Panc1 (cell line): ENCODE measurements at regions not wholly inside any gene's neighbourhood (a gene's known extent, or its start where the extent isn't known, plus 50 kb on each side); places are given as distances from the start of the nearest gene placed in this dataset.

Experiments used
- ATAC-seq: fragments of 200-7000 bp; cut with Tn5 transposase; 2 replicates; pipeline ENCODE4 v1.9.1; 2020; ENCODE audit warnings: mild to moderate bottlenecking, moderate library complexity
- BruUV-seq: library from RNA; stranded (reverse); fragments of 400-500 nt; replicated peaks from 2 replicates; lab custom pipeline; 2021; lab: Mats Ljungman, UMichigan
- CTCF ChIA-PET: fragments of 300-600 bp; sonication (Branson Sonifier 250); formaldehyde crosslinking; loops from one replicate; lab custom pipeline; 2022; ENCODE audit warnings: antibody characterized with exemption; lab: Charles Lee
- POLR2A ChIA-PET: fragments of 300-600 bp; sonication (Branson Sonifier 250); formaldehyde crosslinking; loops from one replicate; lab custom pipeline; 2022; ENCODE audit warnings: antibody characterized with exemption; lab: Charles Lee
- DNase-seq: peaks from one replicate; pipeline ENCODE4 v3.0.0-alpha.2; 2010; ENCODE audit warnings: low read depth, low spot score
- H3K27ac ChIP-seq: 2 replicates; pipeline ENCODE4 v1.5.1; 2011; ENCODE audit warnings: mild to moderate bottlenecking, low read length, inconsistent platforms
- H3K27me3 ChIP-seq: fragments of 200-500 bp; sonication (Bioruptor generic); 2 replicates; pipeline ENCODE4 v1.6.0; 2014; ENCODE audit warnings: low read length, inconsistent platforms; ENCODE audit not compliant: control insufficient read depth, insufficient read depth
- H3K36me3 ChIP-seq: fragments of 200-500 bp; sonication (Bioruptor generic); 2 replicates; pipeline ENCODE4 v1.5.1; 2014; ENCODE audit warnings: inconsistent platforms, mild to moderate bottlenecking, low read length, moderate library complexity; ENCODE audit not compliant: control insufficient read depth, insufficient read depth
- H3K4me1 ChIP-seq: 2 replicates; pipeline ENCODE4 v1.5.1; 2011; ENCODE audit warnings: inconsistent platforms, mild to moderate bottlenecking, low read length, moderate library complexity; ENCODE audit not compliant: control insufficient read depth, insufficient read depth
- H3K4me3 ChIP-seq, 2 experiments: 2 replicates each; pipeline ENCODE4 v1.5.1; 2011 to 2012; ENCODE audit warnings: low read depth in 2 of 2, low read length in 2 of 2, mild to moderate bottlenecking in 2 of 2, inconsistent platforms in 1 of 2, moderate library complexity in 1 of 2
- H3K9me3 ChIP-seq: fragments of 200-500 bp; sonication (Bioruptor generic); 2 replicates; pipeline ENCODE4 v1.5.1; 2014; ENCODE audit warnings: low read depth, mild to moderate bottlenecking, inconsistent platforms, low read length, moderate library complexity; ENCODE audit not compliant: control insufficient read depth, insufficient read depth
- CTCF ChIP-seq: fragments of 450-650 bp; IDR thresholded peaks from 2 replicates; pipeline ENCODE4 v1.5.1; 2017; ENCODE audit warnings: mild to moderate bottlenecking
- POLR2AphosphoS5 ChIP-seq: IDR thresholded peaks from 2 replicates; pipeline ENCODE4 v1.6.1; 2012; ENCODE audit warnings: mild to moderate bottlenecking, low read depth, low read length, moderate library complexity
- SIN3A ChIP-seq: IDR thresholded peaks from 2 replicates; pipeline ENCODE4 v1.6.1; 2012; ENCODE audit warnings: low read depth, mild to moderate bottlenecking, low read length, moderate library complexity, borderline replicate concordance; ENCODE audit not compliant: insufficient read depth
- TCF7L2 ChIP-seq: IDR thresholded peaks from 2 replicates; pipeline ENCODE4 v1.6.1; 2011; ENCODE audit warnings: mild to moderate bottlenecking, low read depth, low read length, inconsistent platforms
- in situ Hi-C: cut with HindIII; loops from 2 replicates; pipeline ENCODE4 v1.10.0; 2016; ENCODE audit warnings: low sequenced_read_pairs, low pct_unique_long_range_greater_than_20kb
- intact Hi-C: fragments of 100-400 bp; cut with micrococcal nuclease; formaldehyde crosslinking; loops from one replicate; pipeline ENCODE4 v1.10.0; 2022; ENCODE audit not compliant: unreplicated experiment
- TF ChIP-seq, protein P1 (sequence below), 2 experiments: IDR thresholded peaks; 2 replicates each; pipeline ENCODE4 v1.6.1; 2011 to 2012; ENCODE audit warnings: low read depth in 2 of 2, control low read depth in 1 of 2, low read length in 1 of 2, mild to moderate bottlenecking in 1 of 2, moderate library complexity in 1 of 2; ENCODE audit not compliant: insufficient read depth in 1 of 2

DNA sequence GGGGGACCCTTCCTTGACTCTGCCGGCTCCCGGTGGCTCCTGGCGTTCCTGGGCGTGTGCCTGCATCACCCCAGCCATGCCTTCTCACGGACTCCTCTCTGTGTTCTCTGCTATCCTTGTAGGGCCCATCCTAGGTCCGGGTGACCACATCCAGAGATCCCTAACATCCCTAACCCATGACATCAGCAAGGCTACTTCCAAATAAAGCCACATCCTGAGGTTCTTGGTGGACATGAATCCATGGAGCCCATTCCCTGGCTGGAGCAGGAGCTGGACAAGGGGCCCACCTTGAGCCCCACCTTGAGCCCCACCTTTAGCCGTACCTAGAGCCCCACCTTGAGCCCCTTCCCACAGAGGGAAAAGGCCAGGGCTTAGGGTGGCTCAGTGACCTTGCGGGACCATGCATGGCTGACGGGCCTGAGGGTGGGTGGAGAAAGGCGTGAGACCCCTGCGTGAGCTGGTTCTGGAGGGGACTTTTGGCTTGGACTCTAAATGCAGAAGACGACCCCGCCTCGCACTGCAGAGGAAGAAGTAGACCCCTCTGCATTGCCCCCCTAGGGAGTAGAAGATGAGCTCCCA, 58.5 kb upstream of the INPP5A start:
- ChIA-PET CTCF (interaction anchor here (0.5 kb wide), 1 partner anchor 23 kb away, joined by 4 read pairs; no protein-coding TSS in a partner anchor), POLR2A (no interaction called here)
- intact Hi-C loops: no loop called here
- H3K27me3 ChIP-seq: no peaks in the 10 kb centered on the region
- ATAC-seq (no peak), DNase-seq (no peak)
- no TSS peak for BruUV-seq
- TF ChIP-seq TCF7L2: no peak
- TF ChIP-seq SIN3A: no peak
- TF ChIP-seq CTCF: no peak
- no peak for TF ChIP-seq POLR2AphosphoS5
- TF ChIP-seq, protein P1, sequence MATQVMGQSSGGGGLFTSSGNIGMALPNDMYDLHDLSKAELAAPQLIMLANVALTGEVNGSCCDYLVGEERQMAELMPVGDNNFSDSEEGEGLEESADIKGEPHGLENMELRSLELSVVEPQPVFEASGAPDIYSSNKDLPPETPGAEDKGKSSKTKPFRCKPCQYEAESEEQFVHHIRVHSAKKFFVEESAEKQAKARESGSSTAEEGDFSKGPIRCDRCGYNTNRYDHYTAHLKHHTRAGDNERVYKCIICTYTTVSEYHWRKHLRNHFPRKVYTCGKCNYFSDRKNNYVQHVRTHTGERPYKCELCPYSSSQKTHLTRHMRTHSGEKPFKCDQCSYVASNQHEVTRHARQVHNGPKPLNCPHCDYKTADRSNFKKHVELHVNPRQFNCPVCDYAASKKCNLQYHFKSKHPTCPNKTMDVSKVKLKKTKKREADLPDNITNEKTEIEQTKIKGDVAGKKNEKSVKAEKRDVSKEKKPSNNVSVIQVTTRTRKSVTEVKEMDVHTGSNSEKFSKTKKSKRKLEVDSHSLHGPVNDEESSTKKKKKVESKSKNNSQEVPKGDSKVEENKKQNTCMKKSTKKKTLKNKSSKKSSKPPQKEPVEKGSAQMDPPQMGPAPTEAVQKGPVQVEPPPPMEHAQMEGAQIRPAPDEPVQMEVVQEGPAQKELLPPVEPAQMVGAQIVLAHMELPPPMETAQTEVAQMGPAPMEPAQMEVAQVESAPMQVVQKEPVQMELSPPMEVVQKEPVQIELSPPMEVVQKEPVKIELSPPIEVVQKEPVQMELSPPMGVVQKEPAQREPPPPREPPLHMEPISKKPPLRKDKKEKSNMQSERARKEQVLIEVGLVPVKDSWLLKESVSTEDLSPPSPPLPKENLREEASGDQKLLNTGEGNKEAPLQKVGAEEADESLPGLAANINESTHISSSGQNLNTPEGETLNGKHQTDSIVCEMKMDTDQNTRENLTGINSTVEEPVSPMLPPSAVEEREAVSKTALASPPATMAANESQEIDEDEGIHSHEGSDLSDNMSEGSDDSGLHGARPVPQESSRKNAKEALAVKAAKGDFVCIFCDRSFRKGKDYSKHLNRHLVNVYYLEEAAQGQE (IDR thresholded peaks at IDR 0.05; ENCODE audit: insufficient read depth in 1 of 2, low read depth in 2 of 2, low read length in 1 of 2): no peak
- in situ Hi-C loops: no loop called here
- no peak overlapping the region for H3K27ac ChIP-seq
- no peaks in the 10 kb centered on the region; the same call in 1 of the 2 replicates for H3K4me1 ChIP-seq
- H3K4me3 ChIP-seq: no peak overlapping the region
- H3K9me3 ChIP-seq: no peaks in the 10 kb centered on the region
- H3K36me3 ChIP-seq: no peaks in the 10 kb centered on the region

- ATAC-seq: no peak
- Histone ChIP-seq H3K4me1 (no peaks in the 10 kb centered on the region; the same call in 1 of the 2 replicates), H3K36me3 (no peaks in the 10 kb centered on the region), H3K4me3 (no peak overlapping the region), H3K9me3 (no peaks in the 10 kb centered on the region), H3K27me3 (no peaks in the 10 kb centered on the region), H3K27ac (no peak overlapping the region)
- TF ChIP-seq TCF7L2: no peak
- TF ChIP-seq, protein P1 (IDR thresholded peaks at IDR 0.05; ENCODE audit: insufficient read depth in 1 of 2, low read depth in 2 of 2, low read length in 1 of 2): no peak
- TF ChIP-seq CTCF: no peak
- TF ChIP-seq POLR2AphosphoS5: no peak
- no peak for TF ChIP-seq SIN3A
- intact Hi-C loops (no loop called here), in situ Hi-C loops (no loop called here)
- DNase-seq: no peak
- BruUV-seq: no TSS peak
- ChIA-PET CTCF (interaction anchor here (0.5 kb wide), 1 partner anchor 23 kb away, joined by 4 read pairs; no protein-coding TSS in a partner anchor), POLR2A (no interaction called here)
Observed at GRCh38 chr10:132479603-132480221, 57.9 kb upstream of the INPP5A start.
